ENCODE measurements at regions not wholly inside any gene's neighbourhood (a gene's known extent, or its start where the extent isn't known, plus 50 kb on each side); places are given as distances from the start of the nearest gene placed in this dataset.

DNA sequence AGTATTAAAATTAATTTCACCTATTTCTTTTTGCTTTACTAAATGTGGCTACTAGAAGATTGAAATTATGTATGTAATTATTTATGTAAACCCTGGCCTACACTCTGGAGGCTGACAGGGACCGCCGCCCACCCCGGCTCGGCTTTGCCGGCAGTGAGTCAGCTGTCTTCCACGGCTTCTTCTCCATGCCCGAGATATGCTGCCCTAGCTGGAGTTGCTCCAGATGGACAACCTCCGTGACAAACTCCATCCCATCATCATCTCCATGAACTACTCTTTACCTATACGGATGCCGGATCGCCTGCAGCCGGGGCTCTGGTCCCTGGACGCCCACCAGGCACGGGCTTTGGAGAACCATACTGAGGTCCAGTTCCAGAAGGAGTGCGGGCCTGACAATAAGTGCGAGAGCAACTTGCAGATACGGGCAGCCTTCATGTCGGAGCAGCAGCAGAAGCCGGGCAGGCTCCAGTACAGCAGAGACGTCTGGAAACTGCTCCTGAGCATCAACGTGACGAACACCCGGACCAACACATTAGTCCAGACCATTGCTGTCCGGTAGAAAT is 86.9 kb upstream of the NID2 start (continued):
- TF ChIP-seq, protein P1, sequence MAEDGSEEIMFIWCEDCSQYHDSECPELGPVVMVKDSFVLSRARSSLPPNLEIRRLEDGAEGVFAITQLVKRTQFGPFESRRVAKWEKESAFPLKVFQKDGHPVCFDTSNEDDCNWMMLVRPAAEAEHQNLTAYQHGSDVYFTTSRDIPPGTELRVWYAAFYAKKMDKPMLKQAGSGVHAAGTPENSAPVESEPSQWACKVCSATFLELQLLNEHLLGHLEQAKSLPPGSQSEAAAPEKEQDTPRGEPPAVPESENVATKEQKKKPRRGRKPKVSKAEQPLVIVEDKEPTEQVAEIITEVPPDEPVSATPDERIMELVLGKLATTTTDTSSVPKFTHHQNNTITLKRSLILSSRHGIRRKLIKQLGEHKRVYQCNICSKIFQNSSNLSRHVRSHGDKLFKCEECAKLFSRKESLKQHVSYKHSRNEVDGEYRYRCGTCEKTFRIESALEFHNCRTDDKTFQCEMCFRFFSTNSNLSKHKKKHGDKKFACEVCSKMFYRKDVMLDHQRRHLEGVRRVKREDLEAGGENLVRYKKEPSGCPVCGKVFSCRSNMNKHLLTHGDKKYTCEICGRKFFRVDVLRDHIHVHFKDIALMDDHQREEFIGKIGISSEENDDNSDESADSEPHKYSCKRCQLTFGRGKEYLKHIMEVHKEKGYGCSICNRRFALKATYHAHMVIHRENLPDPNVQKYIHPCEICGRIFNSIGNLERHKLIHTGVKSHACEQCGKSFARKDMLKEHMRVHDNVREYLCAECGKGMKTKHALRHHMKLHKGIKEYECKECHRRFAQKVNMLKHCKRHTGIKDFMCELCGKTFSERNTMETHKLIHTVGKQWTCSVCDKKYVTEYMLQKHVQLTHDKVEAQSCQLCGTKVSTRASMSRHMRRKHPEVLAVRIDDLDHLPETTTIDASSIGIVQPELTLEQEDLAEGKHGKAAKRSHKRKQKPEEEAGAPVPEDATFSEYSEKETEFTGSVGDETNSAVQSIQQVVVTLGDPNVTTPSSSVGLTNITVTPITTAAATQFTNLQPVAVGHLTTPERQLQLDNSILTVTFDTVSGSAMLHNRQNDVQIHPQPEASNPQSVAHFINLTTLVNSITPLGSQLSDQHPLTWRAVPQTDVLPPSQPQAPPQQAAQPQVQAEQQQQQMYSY (CRISPR knock-in tag; IDR thresholded peaks at IDR 0.05) = no peak
- TF ChIP-seq, protein P2, sequence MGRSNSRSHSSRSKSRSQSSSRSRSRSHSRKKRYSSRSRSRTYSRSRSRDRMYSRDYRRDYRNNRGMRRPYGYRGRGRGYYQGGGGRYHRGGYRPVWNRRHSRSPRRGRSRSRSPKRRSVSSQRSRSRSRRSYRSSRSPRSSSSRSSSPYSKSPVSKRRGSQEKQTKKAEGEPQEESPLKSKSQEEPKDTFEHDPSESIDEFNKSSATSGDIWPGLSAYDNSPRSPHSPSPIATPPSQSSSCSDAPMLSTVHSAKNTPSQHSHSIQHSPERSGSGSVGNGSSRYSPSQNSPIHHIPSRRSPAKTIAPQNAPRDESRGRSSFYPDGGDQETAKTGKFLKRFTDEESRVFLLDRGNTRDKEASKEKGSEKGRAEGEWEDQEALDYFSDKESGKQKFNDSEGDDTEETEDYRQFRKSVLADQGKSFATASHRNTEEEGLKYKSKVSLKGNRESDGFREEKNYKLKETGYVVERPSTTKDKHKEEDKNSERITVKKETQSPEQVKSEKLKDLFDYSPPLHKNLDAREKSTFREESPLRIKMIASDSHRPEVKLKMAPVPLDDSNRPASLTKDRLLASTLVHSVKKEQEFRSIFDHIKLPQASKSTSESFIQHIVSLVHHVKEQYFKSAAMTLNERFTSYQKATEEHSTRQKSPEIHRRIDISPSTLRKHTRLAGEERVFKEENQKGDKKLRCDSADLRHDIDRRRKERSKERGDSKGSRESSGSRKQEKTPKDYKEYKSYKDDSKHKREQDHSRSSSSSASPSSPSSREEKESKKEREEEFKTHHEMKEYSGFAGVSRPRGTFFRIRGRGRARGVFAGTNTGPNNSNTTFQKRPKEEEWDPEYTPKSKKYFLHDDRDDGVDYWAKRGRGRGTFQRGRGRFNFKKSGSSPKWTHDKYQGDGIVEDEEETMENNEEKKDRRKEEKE (IDR thresholded peaks at IDR 0.05) = no peak
- no peak for TF ChIP-seq SIX5 (IDR thresholded peaks at IDR 0.05; ENCODE audit: low read depth, low read length, severe bottlenecking)
- no peak for TF ChIP-seq CHD4 (IDR thresholded peaks at IDR 0.05)
- no peak for TF ChIP-seq MTA3 (IDR thresholded peaks at IDR 0.05; ENCODE audit: borderline replicate concordance, low read length)
- TF ChIP-seq CHD2 (IDR thresholded peaks at IDR 0.05; ENCODE audit: borderline replicate concordance, low read depth, low read length) = no peak
- no peak for TF ChIP-seq POLR2A (IDR thresholded peaks at IDR 0.05; ENCODE audit: low read depth, low read length)
- TF ChIP-seq, protein P3, sequence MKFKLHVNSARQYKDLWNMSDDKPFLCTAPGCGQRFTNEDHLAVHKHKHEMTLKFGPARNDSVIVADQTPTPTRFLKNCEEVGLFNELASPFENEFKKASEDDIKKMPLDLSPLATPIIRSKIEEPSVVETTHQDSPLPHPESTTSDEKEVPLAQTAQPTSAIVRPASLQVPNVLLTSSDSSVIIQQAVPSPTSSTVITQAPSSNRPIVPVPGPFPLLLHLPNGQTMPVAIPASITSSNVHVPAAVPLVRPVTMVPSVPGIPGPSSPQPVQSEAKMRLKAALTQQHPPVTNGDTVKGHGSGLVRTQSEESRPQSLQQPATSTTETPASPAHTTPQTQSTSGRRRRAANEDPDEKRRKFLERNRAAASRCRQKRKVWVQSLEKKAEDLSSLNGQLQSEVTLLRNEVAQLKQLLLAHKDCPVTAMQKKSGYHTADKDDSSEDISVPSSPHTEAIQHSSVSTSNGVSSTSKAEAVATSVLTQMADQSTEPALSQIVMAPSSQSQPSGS (IDR thresholded peaks at IDR 0.05; ENCODE audit: low read length) = no peak
